Astrocyte (in vitro differentiated cells and primary cell): ENCODE measurements at regions not wholly inside any gene's neighbourhood (a gene's known extent, or its start where the extent isn't known, plus 50 kb on each side); places are given as distances from the start of the nearest gene placed in this dataset.

ENCODE experiments used
- DNase-seq: peaks from one replicate; pipeline ENCODE4 v3.0.0-alpha.2; 2010; ENCODE audit warnings: low read depth
- FAIRE-seq: peaks from 2 replicates; lab custom pipeline; 2011; peaks lifted over from hg19 to GRCh38; lab: Jason Lieb, UNC
- H2AFZ ChIP-seq: 2 replicates; pipeline ENCODE4 v1.6.0; 2012; ENCODE audit warnings: low read depth, low read length, inconsistent platforms
- H3K27ac ChIP-seq: 2 replicates; pipeline ENCODE4 v1.5.1; 2011; ENCODE audit warnings: low read depth, low read length, inconsistent platforms
- H3K27me3 ChIP-seq: 2 replicates; pipeline ENCODE4 v1.6.0; 2011; ENCODE audit warnings: low read length, inconsistent platforms; ENCODE audit not compliant: insufficient read depth
- H3K36me3 ChIP-seq: 2 replicates; pipeline ENCODE4 v1.5.1; 2011; ENCODE audit warnings: low read length, inconsistent platforms; ENCODE audit not compliant: insufficient read depth
- H3K4me1 ChIP-seq: 2 replicates; pipeline ENCODE4 v1.5.1; 2011; ENCODE audit warnings: low read length, inconsistent platforms; ENCODE audit not compliant: insufficient read depth
- H3K4me2 ChIP-seq: 2 replicates; pipeline ENCODE4 v1.6.0; 2012; ENCODE audit warnings: low read length, inconsistent platforms
- H3K4me3 ChIP-seq: 2 replicates; pipeline ENCODE4 v1.5.1; 2011; ENCODE audit warnings: low read depth, mild to moderate bottlenecking, low read length, inconsistent platforms; ENCODE audit not compliant: insufficient read depth
- H3K79me2 ChIP-seq: 2 replicates; pipeline ENCODE4 v1.6.0; 2012; ENCODE audit warnings: mild to moderate bottlenecking, low read length, inconsistent platforms; ENCODE audit not compliant: insufficient read depth
- H3K9ac ChIP-seq: 2 replicates; pipeline ENCODE4 v1.6.0; 2012; ENCODE audit warnings: mild to moderate bottlenecking, low read length, inconsistent platforms
- H3K9me3 ChIP-seq: 2 replicates; pipeline ENCODE4 v1.5.1; 2012; ENCODE audit warnings: low read depth, mild to moderate bottlenecking, low read length, inconsistent platforms; ENCODE audit not compliant: insufficient read depth
- H4K20me1 ChIP-seq: 2 replicates; pipeline ENCODE4 v1.6.0; 2012; ENCODE audit warnings: low read length, inconsistent platforms; ENCODE audit not compliant: insufficient read depth
- H3K27ac Mint-ChIP-seq: one replicate; pipeline ENCODE4 v1.8.0; 2021; ENCODE audit warnings: mild to moderate bottlenecking, mixed read lengths; ENCODE audit not compliant: unreplicated experiment
- H3K27me3 Mint-ChIP-seq: one replicate; pipeline ENCODE4 v1.8.0; 2021; ENCODE audit warnings: low read depth, mixed read lengths; ENCODE audit not compliant: unreplicated experiment
- H3K36me3 Mint-ChIP-seq: one replicate; pipeline ENCODE4 v1.8.0; 2021; ENCODE audit warnings: low read depth, mixed read lengths; ENCODE audit not compliant: unreplicated experiment
- H3K4me1 Mint-ChIP-seq: one replicate; pipeline ENCODE4 v1.8.0; 2021; ENCODE audit warnings: low read depth, mixed read lengths; ENCODE audit not compliant: unreplicated experiment
- H3K4me3 Mint-ChIP-seq: one replicate; pipeline ENCODE4 v1.8.0; 2021; ENCODE audit warnings: mild to moderate bottlenecking, moderate library complexity, mixed read lengths; ENCODE audit not compliant: unreplicated experiment
- H3K9me3 Mint-ChIP-seq: one replicate; pipeline ENCODE4 v1.8.0; 2021; ENCODE audit warnings: mild to moderate bottlenecking, mixed read lengths; ENCODE audit not compliant: unreplicated experiment
- CTCF ChIP-seq: IDR thresholded peaks from 2 replicates; pipeline ENCODE4 v1.5.1; 2011; ENCODE audit warnings: low read depth, mild to moderate bottlenecking, inconsistent platforms, low read length, moderate library complexity; ENCODE audit not compliant: insufficient read depth
- EZH2 ChIP-seq: IDR thresholded peaks from 2 replicates; pipeline ENCODE4 v1.6.1; 2012; ENCODE audit warnings: mild to moderate bottlenecking, low read length, inconsistent platforms; ENCODE audit not compliant: insufficient read depth

GRCh38 chr5:56749842-56750241 lies 65.5 kb upstream of the MAP3K1 start:
- Histone ChIP-seq H3K9ac (no peak overlapping the region), H3K27me3 (no peaks in the 10 kb centered on the region), H3K9me3 (peaks cover 3% of the 10 kb centered on the region), H3K79me2 (no peaks in the 10 kb centered on the region), H3K4me2 (no peak overlapping the region), H3K4me3 (no peak overlapping the region), H3K36me3 (no peaks in the 10 kb centered on the region), H4K20me1 (no peaks in the 10 kb centered on the region), H2AFZ (no peak overlapping the region), H3K27ac (no peak overlapping the region), H3K4me1 (no peaks in the 10 kb centered on the region)
- Mint-ChIP-seq H3K36me3 (no peaks in the 10 kb centered on the region), H3K9me3 (peaks cover 3% of the 10 kb centered on the region), H3K4me1 (no peaks in the 10 kb centered on the region), H3K27me3 (peaks cover under 1% of the 10 kb centered on the region), H3K27ac (no peak overlapping the region), H3K4me3 (no peak overlapping the region)
- FAIRE-seq (no peak), DNase-seq (no peak)
- TF ChIP-seq CTCF, result no peak
- no peak for TF ChIP-seq EZH2

GRCh38 chr5:56746553-56747339 lies 68.6 kb upstream of the MAP3K1 start:
- Histone ChIP-seq H3K4me2 (no peak overlapping the region), H3K27me3 (no peaks in the 10 kb centered on the region), H3K79me2 (no peaks in the 10 kb centered on the region), H3K9ac (no peak overlapping the region), H3K27ac (no peak overlapping the region), H4K20me1 (no peaks in the 10 kb centered on the region), H3K4me3 (no peak overlapping the region), H2AFZ (no peak overlapping the region), H3K9me3 (no peaks in the 10 kb centered on the region), H3K36me3 (no peaks in the 10 kb centered on the region), H3K4me1 (no peaks in the 10 kb centered on the region)
- H3K27ac Mint-ChIP-seq, result no peak overlapping the region
- DNase-seq, result no peak
- H3K36me3 Mint-ChIP-seq, result no peaks in the 10 kb centered on the region
- H3K4me3 Mint-ChIP-seq, result no peak overlapping the region
- TF ChIP-seq CTCF (no peak), EZH2 (no peak)
- no peak for FAIRE-seq
- no peaks in the 10 kb centered on the region for H3K4me1 Mint-ChIP-seq
- no peaks in the 10 kb centered on the region for H3K9me3 Mint-ChIP-seq
- peaks cover 3% of the 10 kb centered on the region for H3K27me3 Mint-ChIP-seq

- no peaks in the 10 kb centered on the region for H3K4me1 Mint-ChIP-seq
- Histone ChIP-seq H3K4me3 (no peak overlapping the region), H3K79me2 (no peaks in the 10 kb centered on the region), H3K36me3 (no peaks in the 10 kb centered on the region), H3K4me1 (no peaks in the 10 kb centered on the region), H3K27ac (no peak overlapping the region), H3K9ac (no peak overlapping the region), H3K27me3 (no peaks in the 10 kb centered on the region), H3K9me3 (no peaks in the 10 kb centered on the region), H3K4me2 (no peak overlapping the region), H4K20me1 (no peaks in the 10 kb centered on the region), H2AFZ (no peak overlapping the region)
- H3K4me3 Mint-ChIP-seq, result no peak overlapping the region
- peaks cover 3% of the 10 kb centered on the region for H3K27me3 Mint-ChIP-seq
- DNase-seq (no peak), FAIRE-seq (no peak)
- no peak for TF ChIP-seq EZH2
- no peak for TF ChIP-seq CTCF
- no peak overlapping the region for H3K27ac Mint-ChIP-seq
- no peaks in the 10 kb centered on the region for H3K9me3 Mint-ChIP-seq
- H3K36me3 Mint-ChIP-seq, result no peaks in the 10 kb centered on the region
These were observed 69.5 kb upstream of the MAP3K1 start for GRCh38 chr5:56745864-56746263.
